ENCODE measurements at regions not wholly inside any gene's neighbourhood (a gene's known extent, or its start where the extent isn't known, plus 50 kb on each side); places are given as distances from the start of the nearest gene placed in this dataset.

DNA sequence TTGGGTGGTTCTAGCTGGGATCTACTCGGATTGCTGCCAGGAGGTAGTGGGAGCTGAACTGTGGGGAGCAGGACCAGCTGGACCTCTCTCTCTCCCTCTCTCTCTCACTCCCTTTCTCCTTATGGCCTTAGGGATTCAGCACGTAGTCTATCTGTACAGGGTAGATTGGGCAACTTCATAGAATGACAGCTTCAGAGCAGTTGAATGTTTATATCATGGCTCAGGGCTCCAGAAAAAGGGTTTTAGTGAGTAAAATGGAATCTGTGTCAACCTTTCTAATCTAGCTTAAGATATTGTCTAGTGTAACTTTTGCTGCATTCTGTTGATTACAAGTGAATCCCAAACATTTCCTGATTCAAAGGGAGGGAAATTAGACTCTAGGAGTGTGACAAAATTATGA lies 127.7 kb upstream of the PDGFD start:
- in situ Hi-C loops (cut with HindIII; ENCODE audit: low sequenced_read_pairs): no loop called here
- DNase-seq (ENCODE audit: low read depth): no peak
- no peak overlapping the region for H3K4me3 ChIP-seq (ENCODE audit: low read depth, low read length)
- TF ChIP-seq CTCF (IDR thresholded peaks at IDR 0.05; ENCODE audit: low read depth, low read length, missing control alignments): no peak

- TF ChIP-seq CTCF (IDR thresholded peaks at IDR 0.05; ENCODE audit: low read depth, low read length, missing control alignments): no peak
- no peak overlapping the region for H3K4me3 ChIP-seq (ENCODE audit: low read depth, low read length)
- no peak for DNase-seq (ENCODE audit: low read depth)
- in situ Hi-C loops (cut with HindIII; ENCODE audit: low sequenced_read_pairs): loop anchor here (5.0 kb wide), 1 partner anchor 99 kb away; no protein-coding TSS in a partner anchor
Observed at GRCh38 chr11:104286129-104286528, 122.2 kb upstream of the PDGFD start.

GRCh38 chr11:104279587-104279986 lies 115.6 kb upstream of the PDGFD start:
- no peak overlapping the region for H3K4me3 ChIP-seq (ENCODE audit: low read depth, low read length)
- no peak for DNase-seq (ENCODE audit: low read depth)
- in situ Hi-C loops (cut with HindIII; ENCODE audit: low sequenced_read_pairs): no loop called here
- no peak for TF ChIP-seq CTCF (IDR thresholded peaks at IDR 0.05; ENCODE audit: low read depth, low read length, missing control alignments)

GRCh38 chr11:104275992-104276391 lies 112.0 kb upstream of the PDGFD start:
- in situ Hi-C loops (cut with HindIII; ENCODE audit: low sequenced_read_pairs): no loop called here
- H3K4me3 ChIP-seq (ENCODE audit: low read depth, low read length): no peak overlapping the region
- no peak for DNase-seq (ENCODE audit: low read depth)
- TF ChIP-seq CTCF (IDR thresholded peaks at IDR 0.05; ENCODE audit: low read depth, low read length, missing control alignments): no peak

- in situ Hi-C loops (cut with HindIII; ENCODE audit: low sequenced_read_pairs): no loop called here
- TF ChIP-seq CTCF (IDR thresholded peaks at IDR 0.05; ENCODE audit: low read depth, low read length, missing control alignments): no peak
- H3K4me3 ChIP-seq (ENCODE audit: low read depth, low read length): no peak overlapping the region
- DNase-seq (ENCODE audit: low read depth): no peak
Observed at GRCh38 chr11:104260456-104260855, 96.5 kb upstream of the PDGFD start.

- no peak for TF ChIP-seq CTCF (IDR thresholded peaks at IDR 0.05; ENCODE audit: low read depth, low read length, missing control alignments)
- in situ Hi-C loops (cut with HindIII; ENCODE audit: low sequenced_read_pairs): no loop called here
- H3K4me3 ChIP-seq (ENCODE audit: low read depth, low read length): no peak overlapping the region
- no peak for DNase-seq (ENCODE audit: low read depth)
Observed at GRCh38 chr11:104259121-104259610, 95.2 kb upstream of the PDGFD start.

GRCh38 chr11:104256525-104256924 lies 92.6 kb upstream of the PDGFD start:
- no peak overlapping the region for H3K4me3 ChIP-seq (ENCODE audit: low read depth, low read length)
- in situ Hi-C loops (cut with HindIII; ENCODE audit: low sequenced_read_pairs): no loop called here
- TF ChIP-seq CTCF (IDR thresholded peaks at IDR 0.05; ENCODE audit: low read depth, low read length, missing control alignments): no peak
- DNase-seq (ENCODE audit: low read depth): no peak
